PFSK-1 (cell line): ENCODE measurements at regions not wholly inside any gene's neighbourhood (a gene's known extent, or its start where the extent isn't known, plus 50 kb on each side); places are given as distances from the start of the nearest gene placed in this dataset.

Experiments
- FOXP2 ChIP-seq: optimal IDR thresholded peaks from 2 replicates; pipeline ENCODE3; 2011; ENCODE audit warnings: borderline replicate concordance, control low read depth, inconsistent platforms; ENCODE audit not compliant: insufficient read depth; ENCODE audit errors: extremely low read length, extremely low read depth
- POLR2AphosphoS5 ChIP-seq: IDR thresholded peaks from 2 replicates; pipeline ENCODE4 v1.6.1; 2012; ENCODE audit warnings: low read depth, mild to moderate bottlenecking, control low read depth, low read length, moderate library complexity
- TAF1 ChIP-seq: IDR thresholded peaks from 2 replicates; pipeline ENCODE4 v1.6.1; 2012; ENCODE audit warnings: low read length, control low read depth, borderline replicate concordance; ENCODE audit not compliant: insufficient read depth
- TF ChIP-seq, protein P1 (sequence below), 2 experiments: IDR thresholded peaks; 2 replicates each; pipeline versions ENCODE4 v1.6.1 to v1.8.0; 2011 to 2012; ENCODE audit warnings: low read depth in 2 of 2, low read length in 2 of 2, control low read depth in 1 of 2, inconsistent platforms in 1 of 2, mild to moderate bottlenecking in 1 of 2, moderate library complexity in 1 of 2; ENCODE audit not compliant: insufficient read depth in 1 of 2

DNA sequence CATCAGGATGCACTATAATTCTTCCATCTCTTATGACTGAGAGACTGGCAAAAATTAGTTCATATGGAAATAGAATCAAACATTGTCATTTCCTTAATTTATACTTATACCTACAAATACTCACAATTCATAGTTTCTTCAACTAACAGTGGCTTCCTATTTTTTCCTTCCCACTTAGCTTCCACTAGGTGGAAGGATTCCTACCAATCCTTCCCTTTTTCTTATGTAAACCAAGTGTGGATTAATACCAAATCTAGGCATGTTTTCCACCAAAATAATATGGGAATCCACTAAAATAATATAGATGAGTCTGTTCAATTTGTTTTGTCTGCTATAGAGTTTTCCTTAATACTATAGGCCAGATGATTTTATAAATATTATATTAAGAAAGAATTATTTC, 1537.1 kb downstream of the PLA2G4A start:
- TF ChIP-seq, protein P1, sequence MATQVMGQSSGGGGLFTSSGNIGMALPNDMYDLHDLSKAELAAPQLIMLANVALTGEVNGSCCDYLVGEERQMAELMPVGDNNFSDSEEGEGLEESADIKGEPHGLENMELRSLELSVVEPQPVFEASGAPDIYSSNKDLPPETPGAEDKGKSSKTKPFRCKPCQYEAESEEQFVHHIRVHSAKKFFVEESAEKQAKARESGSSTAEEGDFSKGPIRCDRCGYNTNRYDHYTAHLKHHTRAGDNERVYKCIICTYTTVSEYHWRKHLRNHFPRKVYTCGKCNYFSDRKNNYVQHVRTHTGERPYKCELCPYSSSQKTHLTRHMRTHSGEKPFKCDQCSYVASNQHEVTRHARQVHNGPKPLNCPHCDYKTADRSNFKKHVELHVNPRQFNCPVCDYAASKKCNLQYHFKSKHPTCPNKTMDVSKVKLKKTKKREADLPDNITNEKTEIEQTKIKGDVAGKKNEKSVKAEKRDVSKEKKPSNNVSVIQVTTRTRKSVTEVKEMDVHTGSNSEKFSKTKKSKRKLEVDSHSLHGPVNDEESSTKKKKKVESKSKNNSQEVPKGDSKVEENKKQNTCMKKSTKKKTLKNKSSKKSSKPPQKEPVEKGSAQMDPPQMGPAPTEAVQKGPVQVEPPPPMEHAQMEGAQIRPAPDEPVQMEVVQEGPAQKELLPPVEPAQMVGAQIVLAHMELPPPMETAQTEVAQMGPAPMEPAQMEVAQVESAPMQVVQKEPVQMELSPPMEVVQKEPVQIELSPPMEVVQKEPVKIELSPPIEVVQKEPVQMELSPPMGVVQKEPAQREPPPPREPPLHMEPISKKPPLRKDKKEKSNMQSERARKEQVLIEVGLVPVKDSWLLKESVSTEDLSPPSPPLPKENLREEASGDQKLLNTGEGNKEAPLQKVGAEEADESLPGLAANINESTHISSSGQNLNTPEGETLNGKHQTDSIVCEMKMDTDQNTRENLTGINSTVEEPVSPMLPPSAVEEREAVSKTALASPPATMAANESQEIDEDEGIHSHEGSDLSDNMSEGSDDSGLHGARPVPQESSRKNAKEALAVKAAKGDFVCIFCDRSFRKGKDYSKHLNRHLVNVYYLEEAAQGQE (IDR thresholded peaks at IDR 0.05; ENCODE audit: insufficient read depth in 1 of 2, low read depth in 2 of 2, low read length in 2 of 2): no peak
- no peak for TF ChIP-seq POLR2AphosphoS5
- no peak for TF ChIP-seq TAF1
- no peak for TF ChIP-seq FOXP2
